NB4 (cell line): ENCODE measurements at regions not wholly inside any gene's neighbourhood (a gene's known extent, or its start where the extent isn't known, plus 50 kb on each side); places are given as distances from the start of the nearest gene placed in this dataset.
"Not testable (repeated sequence)": the region's sequence is repeated elsewhere in the genome, so short reads cannot be mapped to it uniquely, and the experiment has no call there.

Source experiments
- DNase-seq: peaks from one replicate; pipeline ENCODE4 v3.0.0; 2010; ENCODE audit warnings: low read depth
- H3K4me3 ChIP-seq: one replicate; pipeline ENCODE4 v1.5.1; 2011; ENCODE audit warnings: mild to moderate bottlenecking, low read depth, low read length, moderate library complexity
- CTCF ChIP-seq: IDR thresholded peaks from one replicate; pipeline ENCODE4 v1.5.1; 2012; ENCODE audit warnings: low read depth, low read length
- MAX ChIP-seq: IDR thresholded peaks from 2 replicates; pipeline ENCODE4 v1.6.1; 2011; ENCODE audit warnings: low read depth, low read length
- MYC ChIP-seq: IDR thresholded peaks from 2 replicates; pipeline ENCODE4 v1.6.1; 2011; ENCODE audit warnings: low read depth, low read length
- POLR2A ChIP-seq: IDR thresholded peaks from 2 replicates; pipeline ENCODE4 v1.6.1; 2011; ENCODE audit warnings: mild to moderate bottlenecking; ENCODE audit not compliant: insufficient read length; ENCODE audit errors: extremely low read depth

- TF ChIP-seq MAX (no peak), CTCF (no peak), MYC (no peak), POLR2A (no peak)
- DNase-seq, result no peak
- H3K4me3 ChIP-seq, result no peak overlapping the region
Observed at GRCh38 chr6:103715269-103715668, 1144.5 kb downstream of the HACE1 start.

- not testable (repeated sequence) for H3K4me3 ChIP-seq, DNase-seq
Observed at GRCh38 chr6:103709236-103709635, 1150.5 kb downstream of the HACE1 start.

GRCh38 chr6:103707596-103708325 is 1152.0 kb downstream of the HACE1 start:
- H3K4me3 ChIP-seq, result no peak overlapping the region
- no peak for TF ChIP-seq CTCF
- no peak for TF ChIP-seq MYC
- TF ChIP-seq MAX, result no peak
- no peak for TF ChIP-seq POLR2A
- DNase-seq, result no peak

GRCh38 chr6:103699769-103700168 is 1160.0 kb downstream of the HACE1 start:
- no peak for DNase-seq
- H3K4me3 ChIP-seq, result no peak overlapping the region
- TF ChIP-seq MAX, result no peak
- no peak for TF ChIP-seq MYC
- no peak for TF ChIP-seq CTCF
- no peak for TF ChIP-seq POLR2A

GRCh38 chr6:103687430-103687829 is 1172.3 kb downstream of the HACE1 start:
- DNase-seq, result no peak
- TF ChIP-seq POLR2A (no peak), MYC (no peak), CTCF (no peak), MAX (no peak)
- no peak overlapping the region for H3K4me3 ChIP-seq

- no peak for TF ChIP-seq POLR2A
- TF ChIP-seq CTCF, result no peak
- TF ChIP-seq MYC, result no peak
- TF ChIP-seq MAX, result no peak
- no peak for DNase-seq
- H3K4me3 ChIP-seq, result no peak overlapping the region
Observed at GRCh38 chr6:103680116-103680515, 1179.6 kb downstream of the HACE1 start.
